Smooth muscle cell (in vitro differentiated cells): ENCODE measurements at regions not wholly inside any gene's neighbourhood (a gene's known extent, or its start where the extent isn't known, plus 50 kb on each side); places are given as distances from the start of the nearest gene placed in this dataset.

Experiments used
- DNase-seq: peaks from one replicate; lab custom pipeline; 2025; ENCODE audit not compliant: unreplicated experiment; lab: John Stamatoyannopoulos, UW
- H2AFZ ChIP-seq: fragments of 200-600 bp; sonication (generic); 2 replicates; pipeline ENCODE4 v1.6.0; 2016; ENCODE audit warnings: antibody characterized with exemption, low read depth, mild to moderate bottlenecking
- H3F3A ChIP-seq: fragments of 200-600 bp; sonication (generic); 2 replicates; pipeline ENCODE4 v1.6.0; 2017; ENCODE audit warnings: antibody characterized with exemption, low read depth
- H3K27ac ChIP-seq: fragments of 200-600 bp; sonication (generic); 2 replicates; pipeline ENCODE4 v1.5.1; 2016; ENCODE audit warnings: low read depth, mild to moderate bottlenecking
- H3K27me3 ChIP-seq: fragments of 200-600 bp; sonication (generic); 2 replicates; pipeline ENCODE4 v1.6.1; 2016; ENCODE audit warnings: low read depth, mild to moderate bottlenecking
- H3K36me3 ChIP-seq: fragments of 200-600 bp; sonication (generic); 2 replicates; pipeline ENCODE4 v1.5.1; 2016; ENCODE audit warnings: low read depth
- H3K4me1 ChIP-seq: fragments of 200-600 bp; sonication (generic); 2 replicates; pipeline ENCODE4 v1.5.1; 2016; ENCODE audit warnings: low read depth
- H3K4me2 ChIP-seq: fragments of 200-600 bp; sonication (generic); 2 replicates; pipeline ENCODE4 v1.6.0; 2016; ENCODE audit warnings: mild to moderate bottlenecking
- H3K4me3 ChIP-seq: fragments of 200-600 bp; sonication (generic); 2 replicates; pipeline ENCODE4 v1.5.1; 2016; ENCODE audit warnings: mild to moderate bottlenecking
- H3K79me2 ChIP-seq: fragments of 200-600 bp; sonication (generic); 2 replicates; pipeline ENCODE4 v1.6.0; 2016; ENCODE audit warnings: low read depth, mild to moderate bottlenecking
- H3K9ac ChIP-seq: fragments of 200-600 bp; sonication (generic); 2 replicates; pipeline ENCODE4 v1.6.0; 2016; ENCODE audit warnings: low read depth
- H3K9me3 ChIP-seq: fragments of 200-600 bp; sonication (generic); replicated peaks from 2 replicates; pipeline ENCODE4 v1.5.1; 2016; ENCODE audit warnings: low read depth
- H4K20me1 ChIP-seq: fragments of 200-600 bp; sonication (generic); 2 replicates; pipeline ENCODE4 v1.6.0; 2016; ENCODE audit warnings: low read depth
- CTCF ChIP-seq: fragments of 200-600 bp; sonication (generic); IDR thresholded peaks from 2 replicates; pipeline ENCODE4 v1.5.1; 2017; ENCODE audit warnings: borderline replicate concordance, mild to moderate bottlenecking, antibody characterized with exemption; ENCODE audit not compliant: insufficient read depth, poor library complexity, severe bottlenecking
- WGBS: methylation state at CpG from one replicate; pipeline ENCODE4 v1.1.7; 2016; ENCODE audit warnings: low lambda C conversion rate; 5-methylcytosine and 5-hydroxymethylcytosine counted together

GRCh38 chr14:83473416-83474235, 1940.0 kb upstream of the SEL1L start:
- no peaks in the 10 kb centered on the region for H3K9me3 ChIP-seq
- H3K9ac ChIP-seq, result no peak overlapping the region
- H3K27me3 ChIP-seq, result no peaks in the 10 kb centered on the region
- H3K27ac ChIP-seq, result peak overlapping the region; percentile 3
- no peaks in the 10 kb centered on the region for H3K4me1 ChIP-seq
- H3F3A ChIP-seq, result no peaks in the 10 kb centered on the region
- no peaks in the 10 kb centered on the region for H3K79me2 ChIP-seq
- no peaks in the 10 kb centered on the region for H4K20me1 ChIP-seq
- H2AFZ ChIP-seq, result peak overlapping the region; percentile 16
- peak overlapping the region; percentile 63 for H3K4me2 ChIP-seq
- TF ChIP-seq CTCF, result no peak
- no peak for DNase-seq
- 67% methylated on average over 3 of the region's 3 CpGs for WGBS
- H3K4me3 ChIP-seq, result no peak overlapping the region
- no peaks in the 10 kb centered on the region for H3K36me3 ChIP-seq

GRCh38 chr14:83478741-83479140, 1945.1 kb upstream of the SEL1L start:
- no peaks in the 10 kb centered on the region for H3K27me3 ChIP-seq
- H3F3A ChIP-seq, result no peaks in the 10 kb centered on the region
- H2AFZ ChIP-seq, result no peak overlapping the region
- H3K79me2 ChIP-seq, result no peaks in the 10 kb centered on the region
- H3K27ac ChIP-seq, result no peak overlapping the region
- no peaks in the 10 kb centered on the region for H3K36me3 ChIP-seq
- no peak overlapping the region for H3K4me3 ChIP-seq
- peaks cover 6% of the 10 kb centered on the region for H3K4me1 ChIP-seq
- H3K9ac ChIP-seq, result no peak overlapping the region
- H3K9me3 ChIP-seq, result no peaks in the 10 kb centered on the region
- no peak for DNase-seq
- WGBS, result 49% methylated on average over 6 of the region's 6 CpGs
- H4K20me1 ChIP-seq, result no peaks in the 10 kb centered on the region
- H3K4me2 ChIP-seq, result no peak overlapping the region
- TF ChIP-seq CTCF, result no peak

GRCh38 chr14:83483063-83483462, 1949.4 kb upstream of the SEL1L start:
- DNase-seq, result no peak
- peak overlapping the region; percentile 7 for H3K4me2 ChIP-seq
- no peaks in the 10 kb centered on the region for H3K9me3 ChIP-seq
- H3K27ac ChIP-seq, result no peak overlapping the region
- no peak overlapping the region for H3K9ac ChIP-seq
- no peaks in the 10 kb centered on the region for H4K20me1 ChIP-seq
- H3K36me3 ChIP-seq, result no peaks in the 10 kb centered on the region
- H3F3A ChIP-seq, result no peaks in the 10 kb centered on the region
- 9% methylated on average over 1 of the region's 1 CpG for WGBS
- H3K4me1 ChIP-seq, result peaks cover 6% of the 10 kb centered on the region
- no peaks in the 10 kb centered on the region for H3K79me2 ChIP-seq
- H3K4me3 ChIP-seq, result no peak overlapping the region
- no peaks in the 10 kb centered on the region for H3K27me3 ChIP-seq
- no peak overlapping the region for H2AFZ ChIP-seq
- TF ChIP-seq CTCF, result no peak

GRCh38 chr14:83485591-83485990, 1951.9 kb upstream of the SEL1L start:
- H3K27me3 ChIP-seq, result no peaks in the 10 kb centered on the region
- H3K9me3 ChIP-seq, result no peaks in the 10 kb centered on the region
- no peaks in the 10 kb centered on the region for H3K79me2 ChIP-seq
- H3K27ac ChIP-seq, result no peak overlapping the region
- H4K20me1 ChIP-seq, result no peaks in the 10 kb centered on the region
- H3K4me3 ChIP-seq, result no peak overlapping the region
- peaks cover 6% of the 10 kb centered on the region for H3K4me1 ChIP-seq
- H3K9ac ChIP-seq, result no peak overlapping the region
- H3K36me3 ChIP-seq, result no peaks in the 10 kb centered on the region
- H3F3A ChIP-seq, result no peaks in the 10 kb centered on the region
- no peak overlapping the region for H2AFZ ChIP-seq
- no peak for TF ChIP-seq CTCF
- no peak overlapping the region for H3K4me2 ChIP-seq
- DNase-seq, result no peak
